ENCODE measurements at regions not wholly inside any gene's neighbourhood (a gene's known extent, or its start where the extent isn't known, plus 50 kb on each side); places are given as distances from the start of the nearest gene placed in this dataset.

DNA sequence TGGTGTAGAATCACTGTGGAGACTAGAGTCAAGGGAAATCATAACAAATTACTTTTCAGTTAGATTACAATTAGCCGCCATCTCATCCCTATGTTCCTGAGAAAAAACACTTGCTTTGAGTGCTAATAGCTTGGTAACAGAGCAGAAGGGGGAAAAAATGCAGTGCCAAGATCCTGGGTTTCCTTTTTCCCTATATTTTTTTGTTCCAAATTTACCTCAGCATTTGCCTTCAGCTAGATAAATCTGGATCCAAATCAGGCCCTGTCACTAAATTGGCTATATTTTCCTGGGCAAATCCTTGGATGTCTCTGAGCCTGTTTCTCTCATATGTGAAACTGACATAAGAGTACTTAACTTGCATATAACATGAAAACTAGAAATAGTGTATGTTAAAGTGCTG lies 86.0 kb downstream of the TENT5A start:
- TF ChIP-seq, protein P1, sequence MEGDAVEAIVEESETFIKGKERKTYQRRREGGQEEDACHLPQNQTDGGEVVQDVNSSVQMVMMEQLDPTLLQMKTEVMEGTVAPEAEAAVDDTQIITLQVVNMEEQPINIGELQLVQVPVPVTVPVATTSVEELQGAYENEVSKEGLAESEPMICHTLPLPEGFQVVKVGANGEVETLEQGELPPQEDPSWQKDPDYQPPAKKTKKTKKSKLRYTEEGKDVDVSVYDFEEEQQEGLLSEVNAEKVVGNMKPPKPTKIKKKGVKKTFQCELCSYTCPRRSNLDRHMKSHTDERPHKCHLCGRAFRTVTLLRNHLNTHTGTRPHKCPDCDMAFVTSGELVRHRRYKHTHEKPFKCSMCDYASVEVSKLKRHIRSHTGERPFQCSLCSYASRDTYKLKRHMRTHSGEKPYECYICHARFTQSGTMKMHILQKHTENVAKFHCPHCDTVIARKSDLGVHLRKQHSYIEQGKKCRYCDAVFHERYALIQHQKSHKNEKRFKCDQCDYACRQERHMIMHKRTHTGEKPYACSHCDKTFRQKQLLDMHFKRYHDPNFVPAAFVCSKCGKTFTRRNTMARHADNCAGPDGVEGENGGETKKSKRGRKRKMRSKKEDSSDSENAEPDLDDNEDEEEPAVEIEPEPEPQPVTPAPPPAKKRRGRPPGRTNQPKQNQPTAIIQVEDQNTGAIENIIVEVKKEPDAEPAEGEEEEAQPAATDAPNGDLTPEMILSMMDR (tag by site-specific recombination; IDR thresholded peaks at IDR 0.05), result no peak
- TF ChIP-seq ZNF19 (tag by site-specific recombination; IDR thresholded peaks at IDR 0.05; ENCODE audit: low read depth) (no peak), ZFP3 (tag by site-specific recombination; IDR thresholded peaks at IDR 0.05; ENCODE audit: low read depth) (no peak), YY1 (tag by site-specific recombination; IDR thresholded peaks at IDR 0.05) (no peak), ZNF311 (tag by site-specific recombination; IDR thresholded peaks at IDR 0.05; ENCODE audit: borderline replicate concordance) (no peak), TRIM28 (IDR thresholded peaks at IDR 0.05; ENCODE audit: borderline replicate concordance, low read length) (no peak), ZNF830 (tag by site-specific recombination; IDR thresholded peaks at IDR 0.05; ENCODE audit: low read depth) (no peak), SP2 (tag by site-specific recombination; IDR thresholded peaks at IDR 0.05) (no peak), ZNF274 (IDR thresholded peaks at IDR 0.05; ENCODE audit: low read length) (no peak), ZNF274 (tag by site-specific recombination; IDR thresholded peaks at IDR 0.05; ENCODE audit: borderline replicate concordance) (no peak), ZFHX2 (tag by site-specific recombination; conservative IDR thresholded peaks at IDR 0.05) (no peak), ZBTB8A (tag by site-specific recombination; IDR thresholded peaks at IDR 0.05) (no peak), ZNF146 (tag by site-specific recombination; IDR thresholded peaks at IDR 0.05) (no peak)
- TF ChIP-seq, protein P2, sequence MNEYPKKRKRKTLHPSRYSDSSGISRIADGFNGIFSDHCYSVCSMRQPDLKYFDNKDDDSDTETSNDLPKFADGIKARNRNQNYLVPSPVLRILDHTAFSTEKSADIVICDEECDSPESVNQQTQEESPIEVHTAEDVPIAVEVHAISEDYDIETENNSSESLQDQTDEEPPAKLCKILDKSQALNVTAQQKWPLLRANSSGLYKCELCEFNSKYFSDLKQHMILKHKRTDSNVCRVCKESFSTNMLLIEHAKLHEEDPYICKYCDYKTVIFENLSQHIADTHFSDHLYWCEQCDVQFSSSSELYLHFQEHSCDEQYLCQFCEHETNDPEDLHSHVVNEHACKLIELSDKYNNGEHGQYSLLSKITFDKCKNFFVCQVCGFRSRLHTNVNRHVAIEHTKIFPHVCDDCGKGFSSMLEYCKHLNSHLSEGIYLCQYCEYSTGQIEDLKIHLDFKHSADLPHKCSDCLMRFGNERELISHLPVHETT (tag by site-specific recombination; IDR thresholded peaks at IDR 0.05), result no peak
